Coronary artery (tissue), 2 donors: ENCODE measurements at regions not wholly inside any gene's neighbourhood (a gene's known extent, or its start where the extent isn't known, plus 50 kb on each side); places are given as distances from the start of the nearest gene placed in this dataset.

Source experiments
- DNase-seq: peaks from one replicate; pipeline ENCODE4 v3.0.0-alpha.2; 2017; ENCODE audit warnings: low spot score
- H3K27ac ChIP-seq, 2 donors: fragments of 200-600 bp; sonication (generic); one replicate each; pipeline ENCODE4 v1.5.1; 2016 to 2019
- H3K4me3 ChIP-seq: fragments of 200-600 bp; sonication (generic); 2 replicates; pipeline ENCODE4 v1.5.1; 2016; ENCODE audit warnings: mild to moderate bottlenecking, moderate library complexity
- TF ChIP-seq, protein P1 (sequence below): fragments of 200-600 bp; sonication (generic); IDR thresholded peaks from one replicate; pipeline ENCODE4 v1.5.1; 2019; ENCODE audit warnings: antibody characterized with exemption

DNA sequence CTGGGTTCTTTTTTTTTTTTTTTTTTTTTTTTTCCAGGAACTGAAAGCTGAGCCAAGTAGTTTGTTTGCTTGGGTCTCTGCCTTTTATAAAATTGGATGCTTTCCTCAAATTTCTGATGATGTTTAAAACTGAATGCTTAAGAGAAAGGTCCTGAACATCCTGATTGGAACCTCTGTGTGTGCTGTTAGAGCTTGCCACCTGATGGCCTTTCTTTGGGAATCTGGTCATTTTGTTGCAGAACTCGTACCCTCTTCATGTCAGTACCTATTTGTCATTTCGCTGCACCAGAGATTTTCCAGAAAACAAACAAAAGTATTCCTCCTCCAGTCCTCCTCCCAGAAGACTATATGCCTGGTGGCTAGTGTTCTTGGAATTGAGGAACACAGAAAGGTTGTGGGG is 81.2 kb upstream of the KLF12 start:
- TF ChIP-seq, protein P1, sequence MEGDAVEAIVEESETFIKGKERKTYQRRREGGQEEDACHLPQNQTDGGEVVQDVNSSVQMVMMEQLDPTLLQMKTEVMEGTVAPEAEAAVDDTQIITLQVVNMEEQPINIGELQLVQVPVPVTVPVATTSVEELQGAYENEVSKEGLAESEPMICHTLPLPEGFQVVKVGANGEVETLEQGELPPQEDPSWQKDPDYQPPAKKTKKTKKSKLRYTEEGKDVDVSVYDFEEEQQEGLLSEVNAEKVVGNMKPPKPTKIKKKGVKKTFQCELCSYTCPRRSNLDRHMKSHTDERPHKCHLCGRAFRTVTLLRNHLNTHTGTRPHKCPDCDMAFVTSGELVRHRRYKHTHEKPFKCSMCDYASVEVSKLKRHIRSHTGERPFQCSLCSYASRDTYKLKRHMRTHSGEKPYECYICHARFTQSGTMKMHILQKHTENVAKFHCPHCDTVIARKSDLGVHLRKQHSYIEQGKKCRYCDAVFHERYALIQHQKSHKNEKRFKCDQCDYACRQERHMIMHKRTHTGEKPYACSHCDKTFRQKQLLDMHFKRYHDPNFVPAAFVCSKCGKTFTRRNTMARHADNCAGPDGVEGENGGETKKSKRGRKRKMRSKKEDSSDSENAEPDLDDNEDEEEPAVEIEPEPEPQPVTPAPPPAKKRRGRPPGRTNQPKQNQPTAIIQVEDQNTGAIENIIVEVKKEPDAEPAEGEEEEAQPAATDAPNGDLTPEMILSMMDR, result no peak
- Histone ChIP-seq H3K27ac (no peak overlapping the region), H3K4me3 (no peak overlapping the region)
- no peak for DNase-seq

DNA sequence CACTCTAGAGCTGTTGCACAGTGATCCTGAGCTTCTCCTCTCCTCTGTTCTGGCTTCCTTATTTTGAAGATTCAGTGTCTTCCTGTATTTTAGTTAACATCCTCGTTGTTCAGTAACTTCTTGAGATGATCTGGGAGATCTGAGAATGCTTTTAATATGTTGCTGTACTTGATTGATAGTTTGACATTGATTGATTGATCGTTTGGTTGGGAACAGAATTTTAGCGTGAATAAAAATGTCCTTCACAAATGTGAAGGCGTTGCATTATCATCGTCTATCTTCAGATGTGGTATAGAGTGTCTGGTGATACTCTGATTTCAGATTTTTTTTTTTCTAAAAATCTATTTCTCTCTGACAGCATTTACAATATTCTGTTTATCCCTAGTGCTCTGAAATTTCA is 80.1 kb upstream of the KLF12 start:
- TF ChIP-seq, protein P1, result no peak
- Histone ChIP-seq H3K4me3 (no peak overlapping the region), H3K27ac (no peak overlapping the region)
- no peak for DNase-seq

DNA sequence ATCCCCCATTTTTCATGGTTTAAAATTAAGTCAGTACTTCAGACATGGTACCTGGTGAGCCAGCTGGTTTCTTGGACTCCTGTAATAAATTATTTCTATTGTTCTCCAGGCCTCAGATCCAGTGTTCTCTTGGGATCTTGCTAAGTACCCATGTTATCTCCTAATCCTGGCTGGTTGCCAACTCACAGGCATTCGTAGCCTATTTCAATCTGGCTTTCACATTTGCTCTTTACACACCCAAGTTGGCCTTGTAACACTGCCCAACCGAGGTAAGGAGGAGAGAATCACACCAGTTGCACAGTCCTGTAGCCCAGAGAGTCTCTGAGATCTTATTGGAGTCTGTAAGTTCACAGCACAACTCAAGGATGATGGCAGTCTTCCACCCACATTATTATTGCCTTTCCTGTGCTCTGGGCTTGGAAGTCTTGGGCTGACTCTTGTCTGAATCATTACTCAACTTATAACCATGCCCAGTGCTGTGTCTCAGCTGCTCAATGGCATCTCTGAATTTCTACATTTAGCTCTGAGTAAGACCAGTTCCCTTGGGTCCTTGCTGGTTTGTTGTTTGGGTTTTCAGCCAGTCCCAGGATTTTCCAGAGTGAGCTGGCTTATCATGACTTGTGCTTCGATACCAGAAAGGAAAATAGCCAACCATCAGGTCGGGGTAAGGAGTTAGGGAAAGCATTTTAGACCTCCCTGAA is 76.6 kb upstream of the KLF12 start:
- TF ChIP-seq, protein P1, result no peak
- H3K27ac ChIP-seq, result peak overlapping the region; percentile 40 to 90
- peak; percentile 76 for DNase-seq
- H3K4me3 ChIP-seq, result peak overlapping the region; percentile 40

DNA sequence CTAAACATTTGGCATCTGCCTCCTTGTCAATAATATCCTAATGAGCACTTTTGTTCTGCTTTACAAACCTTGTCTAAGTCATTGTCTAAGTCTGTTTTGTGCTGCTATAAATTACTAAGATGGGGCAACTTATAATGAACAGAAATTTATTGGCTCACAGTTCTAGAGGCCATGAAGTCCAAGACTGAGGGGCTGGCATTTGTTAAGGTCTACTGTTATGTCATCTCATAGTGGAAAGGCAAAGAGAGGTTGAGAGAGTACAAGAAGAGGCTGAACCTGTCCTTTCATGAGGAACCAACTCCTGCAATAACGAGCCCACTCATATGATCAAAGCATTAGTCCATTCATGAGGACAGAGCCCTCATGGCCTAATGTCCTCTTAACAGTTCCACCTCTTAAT is 72.7 kb upstream of the KLF12 start:
- no peak for DNase-seq
- Histone ChIP-seq H3K27ac (no peak overlapping the region), H3K4me3 (no peak overlapping the region)
- TF ChIP-seq, protein P1, result no peak

DNA sequence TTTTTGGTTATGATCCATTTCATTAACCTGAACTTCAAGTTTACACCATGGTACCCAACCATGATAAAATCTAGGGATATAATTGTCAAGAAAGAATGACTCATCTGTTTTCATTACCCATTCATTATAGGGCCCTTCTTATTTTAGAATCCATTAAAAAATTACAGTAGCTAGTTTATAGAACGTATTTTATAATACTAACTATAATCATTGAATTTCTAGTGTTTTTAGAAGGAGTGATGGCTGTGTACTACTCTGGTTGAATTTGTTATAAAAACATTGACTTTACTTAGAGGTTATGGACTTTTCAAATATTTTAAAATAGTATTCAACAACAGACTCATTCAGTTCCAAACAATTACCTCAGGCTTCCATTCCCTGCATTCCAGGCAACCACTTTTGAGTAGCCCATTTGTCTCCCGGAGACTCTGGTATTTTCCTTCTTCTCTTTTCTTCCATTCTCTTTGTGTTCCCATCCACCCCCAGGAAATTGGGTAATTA is 71.9 kb upstream of the KLF12 start:
- Histone ChIP-seq H3K27ac (no peak overlapping the region), H3K4me3 (no peak overlapping the region)
- DNase-seq, result no peak
- TF ChIP-seq, protein P1, result no peak

DNA sequence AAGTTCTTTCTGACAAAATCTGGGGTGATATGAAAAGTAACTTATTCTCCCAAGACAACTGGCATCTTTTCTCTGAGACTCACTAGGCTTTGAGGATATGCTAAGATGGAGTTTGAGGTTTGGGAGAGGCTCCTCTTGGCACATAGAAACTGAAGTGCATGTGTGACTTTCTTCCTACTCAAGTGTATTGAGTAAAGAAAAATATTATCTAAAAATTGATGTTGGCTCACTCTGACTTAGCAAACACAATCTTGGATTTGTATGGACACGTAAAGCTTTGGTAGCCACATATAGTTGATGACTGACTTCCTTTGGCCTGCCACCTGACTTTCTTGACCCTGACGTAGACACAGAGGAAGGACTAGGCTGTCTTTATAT is 71.1 kb upstream of the KLF12 start:
- TF ChIP-seq, protein P1, result no peak
- no peak overlapping the region for H3K4me3 ChIP-seq
- H3K27ac ChIP-seq, result no peak overlapping the region
- no peak for DNase-seq

DNA sequence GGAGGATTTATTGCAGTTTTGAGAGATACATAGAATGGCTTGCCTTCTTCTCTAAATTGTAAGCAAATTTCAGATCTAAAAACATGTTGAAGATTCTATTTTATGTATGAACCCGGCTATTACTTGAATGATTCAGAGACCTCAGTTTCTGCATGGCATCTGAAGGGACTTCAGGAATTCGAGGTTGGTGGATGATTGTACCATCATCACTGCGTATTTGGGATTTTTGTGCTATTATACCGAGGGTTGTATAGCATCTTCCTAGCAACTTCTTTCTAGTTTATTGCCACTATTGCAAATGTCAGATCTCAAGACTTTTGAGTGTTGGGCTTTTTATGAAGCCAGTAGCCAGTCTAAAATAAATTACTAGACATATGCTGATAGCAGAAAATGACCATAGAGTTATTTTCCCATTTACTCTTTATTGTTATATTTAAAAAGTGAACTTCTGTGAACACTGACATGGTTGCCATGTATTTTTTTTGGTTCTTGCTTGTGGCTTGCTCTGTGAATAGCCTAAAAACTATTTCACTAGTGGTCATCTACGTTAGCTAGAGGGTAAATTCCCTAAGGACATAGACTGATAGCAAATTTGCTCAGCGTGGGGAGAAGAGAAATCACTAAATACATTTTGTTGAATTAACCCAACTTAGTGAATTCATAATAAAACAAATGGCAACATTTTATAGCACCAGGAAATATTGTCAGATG is 70.6 kb upstream of the KLF12 start:
- H3K27ac ChIP-seq, result no peak overlapping the region
- TF ChIP-seq, protein P1, result no peak
- no peak for DNase-seq
- no peak overlapping the region for H3K4me3 ChIP-seq
